MM.1S (cell line): ENCODE measurements at regions not wholly inside any gene's neighbourhood (a gene's known extent, or its start where the extent isn't known, plus 50 kb on each side); places are given as distances from the start of the nearest gene placed in this dataset.

Source experiments
- DNase-seq: peaks from one replicate; pipeline ENCODE4 v3.0.0-alpha.2; 2015
- H2AFZ ChIP-seq: fragments of 300-600 bp; sonication (generic); 2 replicates; pipeline ENCODE4 v1.6.0; 2016; ENCODE audit warnings: antibody characterized with exemption, low read length
- H3F3A ChIP-seq: fragments of 300-600 bp; sonication (generic); 2 replicates; pipeline ENCODE4 v1.6.1; 2016; ENCODE audit warnings: mild to moderate bottlenecking, antibody characterized with exemption, low read length, moderate library complexity, mixed read lengths; ENCODE audit not compliant: insufficient read depth
- H3K27ac ChIP-seq: fragments of 300-600 bp; sonication (generic); 2 replicates; pipeline ENCODE4 v1.5.1; 2016; ENCODE audit warnings: mild to moderate bottlenecking, low read length
- H3K27me3 ChIP-seq: fragments of 300-600 bp; sonication (generic); replicated peaks from 2 replicates; pipeline ENCODE4 v1.6.0; 2016; ENCODE audit warnings: low read length; ENCODE audit not compliant: insufficient read depth
- H3K36me3 ChIP-seq: fragments of 300-600 bp; sonication (generic); replicated peaks from 2 replicates; pipeline ENCODE4 v1.6.1; 2016; ENCODE audit warnings: mild to moderate bottlenecking, low read length, mixed read lengths; ENCODE audit not compliant: insufficient read depth
- H3K4me1 ChIP-seq: fragments of 300-600 bp; sonication (generic); 2 replicates; pipeline ENCODE4 v1.6.1; 2016; ENCODE audit warnings: low read length, mixed read lengths
- H3K4me2 ChIP-seq: fragments of 300-600 bp; sonication (generic); 2 replicates; pipeline ENCODE4 v1.6.0; 2016; ENCODE audit warnings: low read depth, low read length
- H3K4me3 ChIP-seq: fragments of 300-600 bp; sonication (generic); 2 replicates; pipeline ENCODE4 v1.5.1; 2016; ENCODE audit warnings: low read length, mixed read lengths
- H3K79me2 ChIP-seq: fragments of 300-600 bp; sonication (generic); 2 replicates; pipeline ENCODE4 v1.6.1; 2016; ENCODE audit warnings: mixed run types, low read length, mixed read lengths
- H3K9ac ChIP-seq: fragments of 300-600 bp; sonication (generic); 2 replicates; pipeline ENCODE4 v1.6.1; 2016; ENCODE audit warnings: low read length, mixed read lengths
- H3K9me2 ChIP-seq: fragments of 300-600 bp; sonication (generic); replicated peaks from 2 replicates; pipeline ENCODE4 v1.6.1; 2016; ENCODE audit warnings: mild to moderate bottlenecking, low read length, mixed read lengths; ENCODE audit not compliant: insufficient read depth
- H3K9me3 ChIP-seq: fragments of 300-600 bp; sonication (generic); replicated peaks from 2 replicates; pipeline ENCODE4 v1.6.1; 2016; ENCODE audit warnings: mild to moderate bottlenecking, low read length, mixed read lengths; ENCODE audit not compliant: insufficient read depth
- H4K20me1 ChIP-seq: fragments of 300-600 bp; sonication (generic); 2 replicates; pipeline ENCODE4 v1.6.1; 2016; ENCODE audit warnings: mild to moderate bottlenecking, low read length, moderate library complexity, mixed read lengths; ENCODE audit not compliant: insufficient read depth
- EZH2 ChIP-seq: fragments of 300-600 bp; sonication (generic); optimal IDR thresholded peaks from 2 replicates; pipeline ENCODE3; 2017; ENCODE audit warnings: low read depth, mild to moderate bottlenecking, antibody characterized with exemption, low read length, mixed read lengths
- EZH2phosphoT487 ChIP-seq: fragments of 300-600 bp; sonication (generic); IDR thresholded peaks from 2 replicates; pipeline ENCODE4 v1.6.1; 2018; ENCODE audit warnings: antibody characterized with exemption, low read length
- TF ChIP-seq, protein P1 (sequence below): fragments of 300-600 bp; sonication (generic); IDR thresholded peaks from 2 replicates; pipeline ENCODE4 v1.5.1; 2016; ENCODE audit warnings: antibody characterized with exemption, low read length, mixed read lengths

DNA sequence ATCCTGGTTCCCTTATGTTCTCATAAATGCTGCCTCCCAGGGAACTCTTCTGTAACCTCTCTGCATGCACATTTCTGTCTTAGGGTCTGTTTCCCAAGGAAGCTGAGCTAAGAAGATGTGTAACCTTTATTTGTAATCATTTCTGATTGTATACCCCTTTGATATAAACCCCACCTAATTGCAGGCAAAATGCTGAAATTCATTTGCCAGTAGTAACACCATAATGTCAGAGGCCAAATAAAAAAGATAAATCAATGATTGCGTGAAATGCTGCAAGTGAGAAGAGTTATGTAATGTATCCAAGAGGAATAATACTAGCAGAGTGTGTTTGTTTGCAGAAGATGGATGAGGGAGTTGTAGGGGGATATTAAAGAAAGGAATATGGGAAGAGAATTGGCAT lies 822.6 kb upstream of the GRAMD2B start:
- Histone ChIP-seq H3K79me2 (no peaks in the 10 kb centered on the region), H4K20me1 (no peaks in the 10 kb centered on the region), H3K27me3 (no peaks in the 10 kb centered on the region), H2AFZ (no peak overlapping the region), H3F3A (no peaks in the 10 kb centered on the region), H3K27ac (no peak overlapping the region), H3K4me2 (no peak overlapping the region), H3K9me3 (no peaks in the 10 kb centered on the region), H3K4me1 (no peaks in the 10 kb centered on the region), H3K9me2 (no peaks in the 10 kb centered on the region), H3K36me3 (no peaks in the 10 kb centered on the region), H3K4me3 (no peak overlapping the region), H3K9ac (no peak overlapping the region)
- DNase-seq = no peak
- TF ChIP-seq EZH2phosphoT487 (no peak), EZH2 (no peak)
- TF ChIP-seq, protein P1, sequence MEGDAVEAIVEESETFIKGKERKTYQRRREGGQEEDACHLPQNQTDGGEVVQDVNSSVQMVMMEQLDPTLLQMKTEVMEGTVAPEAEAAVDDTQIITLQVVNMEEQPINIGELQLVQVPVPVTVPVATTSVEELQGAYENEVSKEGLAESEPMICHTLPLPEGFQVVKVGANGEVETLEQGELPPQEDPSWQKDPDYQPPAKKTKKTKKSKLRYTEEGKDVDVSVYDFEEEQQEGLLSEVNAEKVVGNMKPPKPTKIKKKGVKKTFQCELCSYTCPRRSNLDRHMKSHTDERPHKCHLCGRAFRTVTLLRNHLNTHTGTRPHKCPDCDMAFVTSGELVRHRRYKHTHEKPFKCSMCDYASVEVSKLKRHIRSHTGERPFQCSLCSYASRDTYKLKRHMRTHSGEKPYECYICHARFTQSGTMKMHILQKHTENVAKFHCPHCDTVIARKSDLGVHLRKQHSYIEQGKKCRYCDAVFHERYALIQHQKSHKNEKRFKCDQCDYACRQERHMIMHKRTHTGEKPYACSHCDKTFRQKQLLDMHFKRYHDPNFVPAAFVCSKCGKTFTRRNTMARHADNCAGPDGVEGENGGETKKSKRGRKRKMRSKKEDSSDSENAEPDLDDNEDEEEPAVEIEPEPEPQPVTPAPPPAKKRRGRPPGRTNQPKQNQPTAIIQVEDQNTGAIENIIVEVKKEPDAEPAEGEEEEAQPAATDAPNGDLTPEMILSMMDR = no peak

DNA sequence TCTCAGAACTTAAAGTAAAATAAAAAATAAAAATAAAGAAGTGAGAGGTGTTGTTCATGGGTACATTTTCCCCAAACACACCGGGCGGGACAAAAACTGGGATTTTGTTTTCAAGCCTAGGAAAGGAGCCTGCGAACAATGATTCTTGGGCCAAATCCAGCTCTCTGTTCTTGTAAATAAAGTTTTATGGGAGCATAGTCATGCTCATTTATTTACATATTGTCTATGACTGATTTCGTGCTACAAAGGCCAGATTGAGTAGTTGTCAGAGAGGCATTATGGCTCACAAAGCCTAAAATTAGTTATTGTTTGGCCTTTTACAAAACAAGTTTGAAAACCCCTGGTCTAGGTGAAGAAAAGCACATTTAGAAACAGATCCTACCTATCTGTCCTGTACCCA lies 821.0 kb upstream of the GRAMD2B start:
- H3K4me2 ChIP-seq = no peak overlapping the region
- no peak for DNase-seq

DNA sequence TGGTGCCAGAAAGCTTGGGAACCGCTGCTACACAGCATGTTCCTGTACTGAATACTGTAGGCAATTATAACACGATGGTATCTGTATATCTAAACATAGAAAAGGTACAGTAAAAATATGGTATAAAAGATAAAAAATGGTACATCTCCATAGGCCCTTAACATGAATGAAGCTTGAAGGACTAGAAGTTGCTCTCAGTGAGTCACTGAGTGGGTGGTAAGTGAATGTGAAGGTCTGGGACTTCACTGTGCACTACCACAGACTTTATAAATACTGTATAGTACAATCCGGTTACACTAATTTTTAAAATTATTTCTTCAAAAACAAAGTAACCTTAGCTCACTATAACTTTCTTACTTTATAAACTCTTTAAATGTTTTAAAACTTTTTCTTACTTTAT lies 819.9 kb upstream of the GRAMD2B start:
- Histone ChIP-seq H3F3A (no peaks in the 10 kb centered on the region), H3K9me2 (no peaks in the 10 kb centered on the region), H3K4me1 (no peaks in the 10 kb centered on the region), H3K36me3 (no peaks in the 10 kb centered on the region), H2AFZ (no peak overlapping the region), H3K9ac (no peak overlapping the region), H3K27ac (no peak overlapping the region), H3K79me2 (no peaks in the 10 kb centered on the region), H3K27me3 (no peaks in the 10 kb centered on the region), H3K4me2 (no peak overlapping the region), H4K20me1 (no peaks in the 10 kb centered on the region), H3K4me3 (no peak overlapping the region), H3K9me3 (no peaks in the 10 kb centered on the region)
- no peak for DNase-seq
- TF ChIP-seq EZH2phosphoT487 = no peak
- TF ChIP-seq, protein P1 = no peak
- no peak for TF ChIP-seq EZH2

More for the DNA sequence above, 821.0 kb upstream of the GRAMD2B start:
- Histone ChIP-seq H3K4me1 (no peaks in the 10 kb centered on the region), H3K9ac (no peak overlapping the region), H3F3A (no peaks in the 10 kb centered on the region), H4K20me1 (no peaks in the 10 kb centered on the region), H3K4me3 (no peak overlapping the region), H3K27ac (no peak overlapping the region), H3K9me2 (no peaks in the 10 kb centered on the region), H3K79me2 (no peaks in the 10 kb centered on the region), H2AFZ (no peak overlapping the region), H3K9me3 (no peaks in the 10 kb centered on the region), H3K36me3 (no peaks in the 10 kb centered on the region), H3K27me3 (no peaks in the 10 kb centered on the region)
- TF ChIP-seq EZH2 = no peak
- TF ChIP-seq, protein P1 = no peak
- TF ChIP-seq EZH2phosphoT487 = no peak
